Natural killer cell (primary cell): ENCODE measurements at regions not wholly inside any gene's neighbourhood (a gene's known extent, or its start where the extent isn't known, plus 50 kb on each side); places are given as distances from the start of the nearest gene placed in this dataset.

Source experiments
- ATAC-seq, 3 donors: fragments of 150-1000 bp in 2 of 3; fragments of 200-7000 bp in 1 of 3; cut with Tn5 transposase; 1 replicate in 1 of 3; 2 replicates in 2 of 3; pipeline ENCODE4 v1.10.0; 2021; ENCODE audit warnings: mild to moderate bottlenecking in 2 of 3, moderate library complexity in 2 of 3
- DNase-seq, 2 donors: peaks; one replicate each; pipeline versions ENCODE4 v3.0.0 to v3.0.0-alpha.2; 2013 to 2021; ENCODE audit warnings: mixed read lengths in 1 of 2
- H3K27ac ChIP-seq: one replicate; pipeline ENCODE4 v1.5.1; 2013; ENCODE audit warnings: mild to moderate bottlenecking, low read length
- H3K27me3 ChIP-seq: one replicate; pipeline ENCODE4 v1.6.1; 2013; ENCODE audit warnings: low read length; ENCODE audit not compliant: control insufficient read depth, insufficient read depth
- H3K36me3 ChIP-seq: one replicate; pipeline ENCODE4 v1.6.1; 2013; ENCODE audit warnings: low read length; ENCODE audit not compliant: control insufficient read depth, insufficient read depth
- H3K4me1 ChIP-seq: one replicate; pipeline ENCODE4 v1.6.1; 2013; ENCODE audit warnings: low read length; ENCODE audit not compliant: control insufficient read depth, insufficient read depth
- H3K4me3 ChIP-seq: one replicate; pipeline ENCODE4 v1.5.1; 2013; ENCODE audit warnings: low read length
- H3K9me3 ChIP-seq: one replicate; pipeline ENCODE4 v1.6.1; 2013; ENCODE audit warnings: low read length; ENCODE audit not compliant: control insufficient read depth, insufficient read depth
- H3K27ac Mint-ChIP-seq, 2 donors: one replicate each; pipeline ENCODE4 v1.8.0; 2022; ENCODE audit warnings: mild to moderate bottlenecking in 2 of 2, mixed read lengths in 2 of 2, moderate library complexity in 1 of 2
- H3K27me3 Mint-ChIP-seq, 2 donors: one replicate each; pipeline ENCODE4 v1.8.0; 2022; ENCODE audit warnings: low read depth in 2 of 2, mixed read lengths in 2 of 2
- H3K36me3 Mint-ChIP-seq: one replicate; pipeline ENCODE4 v1.8.0; 2022; ENCODE audit warnings: mixed read lengths
- H3K4me1 Mint-ChIP-seq, 2 donors: one replicate each; pipeline ENCODE4 v1.8.0; 2022; ENCODE audit warnings: mixed read lengths in 2 of 2
- H3K4me3 Mint-ChIP-seq: one replicate; pipeline ENCODE4 v1.8.0; 2022; ENCODE audit warnings: mild to moderate bottlenecking, moderate library complexity, mixed read lengths
- H3K9me3 Mint-ChIP-seq, 2 donors: one replicate each; pipeline ENCODE4 v1.8.0; 2022; ENCODE audit warnings: mixed read lengths in 2 of 2
- CTCF ChIP-seq: fragments of 200-600 bp; IDR thresholded peaks from one replicate; pipeline ENCODE4 v1.8.0; 2022; ENCODE audit warnings: antibody characterized with exemption
- WGBS: methylation state at CpG from one replicate; pipeline ENCODE4 v1.1.7; 2013; ENCODE audit warnings: missing lambda C conversion rate; ENCODE audit not compliant: insufficient coverage; 5-methylcytosine and 5-hydroxymethylcytosine counted together
- intact Hi-C: fragments of 100-400 bp; cut with micrococcal nuclease; formaldehyde crosslinking; loops from one replicate; pipeline ENCODE4 v1.14.2; 2022

GRCh38 chr1:222459652-222460051, 88.3 kb downstream of the HHIPL2 start:
- H3K27ac Mint-ChIP-seq: no peak overlapping the region
- H3K9me3 Mint-ChIP-seq: peaks cover 7% of the 10 kb centered on the region in 2 donors
- intact Hi-C loops: loop anchor here (10.0 kb wide), 2 partner anchors 255 to 1585 kb away; partner anchors contain the start of genes AIDA, BROX and HLX
- Histone ChIP-seq H3K27me3 (no peaks in the 10 kb centered on the region), H3K27ac (no peak overlapping the region), H3K4me3 (no peak overlapping the region), H3K36me3 (no peaks in the 10 kb centered on the region), H3K9me3 (peaks cover 10% of the 10 kb centered on the region), H3K4me1 (peaks cover 8% of the 10 kb centered on the region)
- WGBS: 82% methylated on average over 3 of the region's 3 CpGs
- peaks cover 9% of the 10 kb centered on the region for H3K36me3 Mint-ChIP-seq
- ATAC-seq (no peak), DNase-seq (no peak)
- no peak for TF ChIP-seq CTCF
- peaks cover 0 to 12% of the 10 kb centered on the region in 2 donors for H3K27me3 Mint-ChIP-seq
- H3K4me3 Mint-ChIP-seq: no peak overlapping the region
- H3K4me1 Mint-ChIP-seq: peaks cover 7 to 8% of the 10 kb centered on the region in 2 donors

- Histone ChIP-seq H3K27ac (no peak overlapping the region), H3K4me1 (peaks cover 9% of the 10 kb centered on the region), H3K36me3 (no peaks in the 10 kb centered on the region), H3K4me3 (no peak overlapping the region), H3K27me3 (no peaks in the 10 kb centered on the region), H3K9me3 (peaks cover 10% of the 10 kb centered on the region)
- Mint-ChIP-seq H3K9me3 (peaks cover 7% of the 10 kb centered on the region in 2 donors), H3K27ac (no peak overlapping the region), H3K4me1 (peaks cover 6 to 7% of the 10 kb centered on the region in 2 donors), H3K27me3 (peaks cover 0 to 4% of the 10 kb centered on the region in 2 donors), H3K36me3 (peaks cover 9% of the 10 kb centered on the region), H3K4me3 (no peak overlapping the region)
- no peak for ATAC-seq
- no peak for DNase-seq
- 90% methylated on average over 1 of the region's 1 CpG for WGBS
- TF ChIP-seq CTCF: no peak
- intact Hi-C loops: loop anchor here (10.0 kb wide), 1 partner anchor 1583 kb away; the partner anchor contains the start of gene HLX
Observed at GRCh38 chr1:222457513-222457912, 90.4 kb downstream of the HHIPL2 start.

GRCh38 chr1:222457084-222457483, 90.8 kb downstream of the HHIPL2 start:
- WGBS: 94% methylated on average over 1 of the region's 1 CpG

More at GRCh38 chr1:222457084-222457483, 90.8 kb downstream of the HHIPL2 start:
- no peak for TF ChIP-seq CTCF
- no peak overlapping the region for H3K27ac ChIP-seq
- H3K4me1 Mint-ChIP-seq: peaks cover 6 to 7% of the 10 kb centered on the region in 2 donors
- DNase-seq: no peak
- H3K36me3 Mint-ChIP-seq: peaks cover 9% of the 10 kb centered on the region
- H3K9me3 ChIP-seq: peaks cover 10% of the 10 kb centered on the region
- peaks cover 9% of the 10 kb centered on the region for H3K4me1 ChIP-seq
- intact Hi-C loops: loop anchor here (10.0 kb wide), 1 partner anchor 1582 kb away; the partner anchor contains the start of gene HLX
- H3K9me3 Mint-ChIP-seq: peaks cover 7% of the 10 kb centered on the region in 2 donors
- no peak overlapping the region for H3K27ac Mint-ChIP-seq
- no peak overlapping the region for H3K4me3 Mint-ChIP-seq
- ATAC-seq: no peak
- peaks cover 0 to 4% of the 10 kb centered on the region in 2 donors for H3K27me3 Mint-ChIP-seq
- no peaks in the 10 kb centered on the region for H3K36me3 ChIP-seq
- no peaks in the 10 kb centered on the region for H3K27me3 ChIP-seq
- H3K4me3 ChIP-seq: no peak overlapping the region
